HEK293 (cell line): ENCODE measurements at regions not wholly inside any gene's neighbourhood (a gene's known extent, or its start where the extent isn't known, plus 50 kb on each side); places are given as distances from the start of the nearest gene placed in this dataset.

Experiments
- FEZF1 ChIP-seq: fragments of 450-650 bp; formaldehyde crosslinking; IDR thresholded peaks from 2 replicates; pipeline ENCODE4 v1.5.1; 2016; ENCODE audit warnings: missing biosample characterization, missing genetic modification characterization
- ZNF140 ChIP-seq: fragments of 450-650 bp; formaldehyde crosslinking; IDR thresholded peaks from 2 replicates; pipeline ENCODE4 v1.5.1; 2016; ENCODE audit warnings: missing biosample characterization, missing genetic modification characterization
- ZNF274 ChIP-seq, 2 experiments: fragments of 200-500 bp in 1 of 2; fragments of 450-650 bp in 1 of 2; sonication (Bioruptor generic) in 1 of 2; formaldehyde crosslinking in 1 of 2; IDR thresholded peaks; 2 replicates each; pipeline versions ENCODE4 v1.5.1 to v1.6.1; 2014 to 2016; ENCODE audit warnings: borderline replicate concordance in 1 of 2, inconsistent platforms in 1 of 2, low read length in 1 of 2, missing biosample characterization in 1 of 2, missing genetic modification characterization in 1 of 2
- TF ChIP-seq, protein P1 (sequence below): fragments of 450-650 bp; formaldehyde crosslinking; IDR thresholded peaks from 2 replicates; pipeline ENCODE4 v1.5.1; 2016; ENCODE audit warnings: missing biosample characterization, missing genetic modification characterization
- TF ChIP-seq, protein P2 (sequence below): fragments of 450-650 bp; formaldehyde crosslinking; IDR thresholded peaks from 2 replicates; pipeline ENCODE4 v1.5.1; 2016; ENCODE audit warnings: missing biosample characterization, missing genetic modification characterization
- TF ChIP-seq, protein P3 (sequence below): fragments of 450-650 bp; formaldehyde crosslinking; IDR thresholded peaks from 2 replicates; pipeline ENCODE4 v1.5.1; 2016; ENCODE audit warnings: missing biosample characterization, missing genetic modification characterization, low read depth

DNA sequence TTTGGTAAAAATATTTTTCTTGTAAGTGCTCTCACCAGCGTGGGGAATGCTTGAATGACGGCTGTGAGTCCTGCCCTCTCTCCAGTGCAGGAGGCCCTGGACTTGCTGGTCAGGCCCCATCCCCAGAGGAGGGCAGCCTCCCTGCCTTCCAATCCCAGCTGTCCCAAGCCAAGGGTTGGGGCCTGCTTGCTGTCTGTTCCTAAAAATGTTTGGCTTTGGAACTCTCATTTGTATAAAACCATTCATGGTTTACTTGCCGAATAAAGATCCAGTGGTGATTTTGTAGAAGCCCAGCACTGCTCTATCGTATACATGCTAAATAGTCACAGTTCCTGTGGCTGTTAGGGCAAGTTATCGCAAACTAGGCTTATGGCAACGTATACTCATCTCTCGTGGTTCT, 121.7 kb downstream of the GLRX3 start:
- TF ChIP-seq FEZF1 (tag by site-specific recombination) (no peak), ZNF274 (IDR thresholded peaks at IDR 0.05; ENCODE audit: low read length) (no peak), ZNF274 (tag by site-specific recombination; IDR thresholded peaks at IDR 0.05; ENCODE audit: borderline replicate concordance) (no peak), ZNF140 (tag by site-specific recombination) (no peak)
- TF ChIP-seq, protein P1, sequence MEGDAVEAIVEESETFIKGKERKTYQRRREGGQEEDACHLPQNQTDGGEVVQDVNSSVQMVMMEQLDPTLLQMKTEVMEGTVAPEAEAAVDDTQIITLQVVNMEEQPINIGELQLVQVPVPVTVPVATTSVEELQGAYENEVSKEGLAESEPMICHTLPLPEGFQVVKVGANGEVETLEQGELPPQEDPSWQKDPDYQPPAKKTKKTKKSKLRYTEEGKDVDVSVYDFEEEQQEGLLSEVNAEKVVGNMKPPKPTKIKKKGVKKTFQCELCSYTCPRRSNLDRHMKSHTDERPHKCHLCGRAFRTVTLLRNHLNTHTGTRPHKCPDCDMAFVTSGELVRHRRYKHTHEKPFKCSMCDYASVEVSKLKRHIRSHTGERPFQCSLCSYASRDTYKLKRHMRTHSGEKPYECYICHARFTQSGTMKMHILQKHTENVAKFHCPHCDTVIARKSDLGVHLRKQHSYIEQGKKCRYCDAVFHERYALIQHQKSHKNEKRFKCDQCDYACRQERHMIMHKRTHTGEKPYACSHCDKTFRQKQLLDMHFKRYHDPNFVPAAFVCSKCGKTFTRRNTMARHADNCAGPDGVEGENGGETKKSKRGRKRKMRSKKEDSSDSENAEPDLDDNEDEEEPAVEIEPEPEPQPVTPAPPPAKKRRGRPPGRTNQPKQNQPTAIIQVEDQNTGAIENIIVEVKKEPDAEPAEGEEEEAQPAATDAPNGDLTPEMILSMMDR (tag by site-specific recombination) = no peak
- TF ChIP-seq, protein P2, sequence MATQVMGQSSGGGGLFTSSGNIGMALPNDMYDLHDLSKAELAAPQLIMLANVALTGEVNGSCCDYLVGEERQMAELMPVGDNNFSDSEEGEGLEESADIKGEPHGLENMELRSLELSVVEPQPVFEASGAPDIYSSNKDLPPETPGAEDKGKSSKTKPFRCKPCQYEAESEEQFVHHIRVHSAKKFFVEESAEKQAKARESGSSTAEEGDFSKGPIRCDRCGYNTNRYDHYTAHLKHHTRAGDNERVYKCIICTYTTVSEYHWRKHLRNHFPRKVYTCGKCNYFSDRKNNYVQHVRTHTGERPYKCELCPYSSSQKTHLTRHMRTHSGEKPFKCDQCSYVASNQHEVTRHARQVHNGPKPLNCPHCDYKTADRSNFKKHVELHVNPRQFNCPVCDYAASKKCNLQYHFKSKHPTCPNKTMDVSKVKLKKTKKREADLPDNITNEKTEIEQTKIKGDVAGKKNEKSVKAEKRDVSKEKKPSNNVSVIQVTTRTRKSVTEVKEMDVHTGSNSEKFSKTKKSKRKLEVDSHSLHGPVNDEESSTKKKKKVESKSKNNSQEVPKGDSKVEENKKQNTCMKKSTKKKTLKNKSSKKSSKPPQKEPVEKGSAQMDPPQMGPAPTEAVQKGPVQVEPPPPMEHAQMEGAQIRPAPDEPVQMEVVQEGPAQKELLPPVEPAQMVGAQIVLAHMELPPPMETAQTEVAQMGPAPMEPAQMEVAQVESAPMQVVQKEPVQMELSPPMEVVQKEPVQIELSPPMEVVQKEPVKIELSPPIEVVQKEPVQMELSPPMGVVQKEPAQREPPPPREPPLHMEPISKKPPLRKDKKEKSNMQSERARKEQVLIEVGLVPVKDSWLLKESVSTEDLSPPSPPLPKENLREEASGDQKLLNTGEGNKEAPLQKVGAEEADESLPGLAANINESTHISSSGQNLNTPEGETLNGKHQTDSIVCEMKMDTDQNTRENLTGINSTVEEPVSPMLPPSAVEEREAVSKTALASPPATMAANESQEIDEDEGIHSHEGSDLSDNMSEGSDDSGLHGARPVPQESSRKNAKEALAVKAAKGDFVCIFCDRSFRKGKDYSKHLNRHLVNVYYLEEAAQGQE (tag by site-specific recombination) = no peak
- TF ChIP-seq, protein P3, sequence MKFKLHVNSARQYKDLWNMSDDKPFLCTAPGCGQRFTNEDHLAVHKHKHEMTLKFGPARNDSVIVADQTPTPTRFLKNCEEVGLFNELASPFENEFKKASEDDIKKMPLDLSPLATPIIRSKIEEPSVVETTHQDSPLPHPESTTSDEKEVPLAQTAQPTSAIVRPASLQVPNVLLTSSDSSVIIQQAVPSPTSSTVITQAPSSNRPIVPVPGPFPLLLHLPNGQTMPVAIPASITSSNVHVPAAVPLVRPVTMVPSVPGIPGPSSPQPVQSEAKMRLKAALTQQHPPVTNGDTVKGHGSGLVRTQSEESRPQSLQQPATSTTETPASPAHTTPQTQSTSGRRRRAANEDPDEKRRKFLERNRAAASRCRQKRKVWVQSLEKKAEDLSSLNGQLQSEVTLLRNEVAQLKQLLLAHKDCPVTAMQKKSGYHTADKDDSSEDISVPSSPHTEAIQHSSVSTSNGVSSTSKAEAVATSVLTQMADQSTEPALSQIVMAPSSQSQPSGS (tag by site-specific recombination) = no peak
